ENCODE measurements at regions not wholly inside any gene's neighbourhood (a gene's known extent, or its start where the extent isn't known, plus 50 kb on each side); places are given as distances from the start of the nearest gene placed in this dataset.
"Not testable (repeated sequence)": the region's sequence is repeated elsewhere in the genome, so short reads cannot be mapped to it uniquely, and the experiment has no call there.

- DNase-seq, result not testable (repeated sequence)
These were observed 963.6 kb upstream of the PCDH20 start for GRCh38 chr13:62379241-62379640.

GRCh38 chr13:62377838-62378237 lies 962.2 kb upstream of the PCDH20 start:
- no peak for DNase-seq

GRCh38 chr13:62375653-62376052 lies 960.0 kb upstream of the PCDH20 start:
- no peak for DNase-seq

- DNase-seq, result no peak
These were observed 956.1 kb upstream of the PCDH20 start for GRCh38 chr13:62371737-62372136.

- DNase-seq, result not testable (repeated sequence)
These were observed 952.3 kb upstream of the PCDH20 start for GRCh38 chr13:62367971-62368370.

GRCh38 chr13:62360609-62361008 lies 945.0 kb upstream of the PCDH20 start:
- no peak for DNase-seq

GRCh38 chr13:62358646-62358932 lies 942.9 kb upstream of the PCDH20 start:
- DNase-seq, result no peak

- no peak for DNase-seq
These were observed 942.4 kb upstream of the PCDH20 start for GRCh38 chr13:62357887-62358645.

- no peak for DNase-seq
These were observed 941.3 kb upstream of the PCDH20 start for GRCh38 chr13:62356977-62357376.

- DNase-seq, result no peak
These were observed 921.6 kb upstream of the PCDH20 start for GRCh38 chr13:62337109-62337880.

- DNase-seq, result no peak
These were observed 920.9 kb upstream of the PCDH20 start for GRCh38 chr13:62336507-62336906.

GRCh38 chr13:62333466-62333865 lies 917.8 kb upstream of the PCDH20 start:
- no peak for DNase-seq

GRCh38 chr13:62331384-62331783 lies 915.7 kb upstream of the PCDH20 start:
- DNase-seq, result no peak

GRCh38 chr13:62327367-62327766 lies 911.7 kb upstream of the PCDH20 start:
- DNase-seq, result no peak

GRCh38 chr13:62324842-62325241 lies 909.2 kb upstream of the PCDH20 start:
- no peak for DNase-seq

GRCh38 chr13:62321895-62322294 lies 906.2 kb upstream of the PCDH20 start:
- no peak for DNase-seq

- no peak for DNase-seq
These were observed 905.5 kb upstream of the PCDH20 start for GRCh38 chr13:62321139-62321538.

- no peak for DNase-seq
These were observed 904.8 kb upstream of the PCDH20 start for GRCh38 chr13:62320129-62321108.

- no peak for DNase-seq
These were observed 894.3 kb upstream of the PCDH20 start for GRCh38 chr13:62309904-62310303.

GRCh38 chr13:62305756-62306155 lies 890.1 kb upstream of the PCDH20 start:
- no peak for DNase-seq

GRCh38 chr13:62302341-62302740 lies 886.7 kb upstream of the PCDH20 start:
- DNase-seq, result no peak

- DNase-seq, result no peak
These were observed 884.3 kb upstream of the PCDH20 start for GRCh38 chr13:62299988-62300387.

GRCh38 chr13:62296812-62297211 lies 881.2 kb upstream of the PCDH20 start:
- no peak for DNase-seq
